Gastroesophageal sphincter (tissue), 4 donors: ENCODE measurements at regions not wholly inside any gene's neighbourhood (a gene's known extent, or its start where the extent isn't known, plus 50 kb on each side); places are given as distances from the start of the nearest gene placed in this dataset.
"Not testable (repeated sequence)": the region's sequence is repeated elsewhere in the genome, so short reads cannot be mapped to it uniquely, and the experiment has no call there.

Source experiments
- ATAC-seq: fragments of 150-250 bp; one replicate; pipeline ENCODE4 v1.9.1; 2016; ENCODE audit warnings: mild to moderate bottlenecking, moderate library complexity
- H3K27ac ChIP-seq, 4 donors: fragments of 200-600 bp; sonication (generic) in 3 of 4; 1 replicate in 3 of 4; 2 replicates in 1 of 4; pipeline ENCODE4 v1.5.1; 2016 to 2019
- H3K27me3 ChIP-seq: fragments of 200-600 bp; sonication (generic); one replicate; pipeline ENCODE4 v1.5.1; 2019
- H3K36me3 ChIP-seq, 2 donors: fragments of 200-600 bp; sonication (generic); one replicate each; pipeline ENCODE4 v1.5.1; 2019; ENCODE audit warnings: control low read depth in 1 of 2
- H3K4me1 ChIP-seq, 3 donors: fragments of 200-600 bp; sonication (generic); 1 replicate in 2 of 3; 2 replicates in 1 of 3; pipeline ENCODE4 v1.5.1; 2016 to 2019; ENCODE audit warnings: control low read depth in 2 of 3
- H3K4me3 ChIP-seq, 2 donors: fragments of 200-600 bp; sonication (generic); one replicate each; pipeline ENCODE4 v1.5.1; 2019; ENCODE audit warnings: mild to moderate bottlenecking in 1 of 2, moderate library complexity in 1 of 2
- H3K9me3 ChIP-seq, 3 donors: fragments of 200-600 bp; sonication (generic); one replicate each; pipeline ENCODE4 v1.5.1; 2017 to 2019; ENCODE audit warnings: control low read depth in 2 of 3
- CTCF ChIP-seq, 4 experiments: fragments of 200-600 bp in 2 of 4; fragments of 450-650 bp in 2 of 4; sonication (generic) in 1 of 4; IDR thresholded peaks; one replicate each; pipeline ENCODE4 v1.5.1; 2017 to 2019; ENCODE audit warnings: antibody characterized with exemption in 4 of 4, mild to moderate bottlenecking in 2 of 4, moderate library complexity in 2 of 4
- EP300 ChIP-seq: sonication (generic); formaldehyde crosslinking; IDR thresholded peaks from one replicate; pipeline ENCODE4 v1.6.1; 2017; ENCODE audit warnings: antibody characterized with exemption, mild to moderate bottlenecking
- POLR2A ChIP-seq, 2 donors: fragments of 450-650 bp; IDR thresholded peaks; one replicate each; pipeline ENCODE4 v1.6.1; 2017; ENCODE audit warnings: antibody characterized with exemption in 2 of 2, mild to moderate bottlenecking in 2 of 2, moderate library complexity in 1 of 2
- POLR2AphosphoS5 ChIP-seq: sonication (generic); formaldehyde crosslinking; IDR thresholded peaks from one replicate; pipeline ENCODE4 v1.6.1; 2017; ENCODE audit warnings: antibody characterized with exemption
- WGBS, 2 donors: methylation state at CpG; one replicate each; pipeline ENCODE4 v1.1.5; 2018; ENCODE audit warnings: low coverage in 1 of 2; 5-methylcytosine and 5-hydroxymethylcytosine counted together

- no peaks in the 10 kb centered on the region for H3K36me3 ChIP-seq
- TF ChIP-seq CTCF (IDR thresholded peaks at IDR 0.05) (no peak), EP300 (no peak), POLR2A (IDR thresholded peaks at IDR 0.05) (no peak), POLR2AphosphoS5 (no peak)
- no peaks in the 10 kb centered on the region for H3K4me1 ChIP-seq
- 14 to 21% methylated on average over 1 of the region's 1 CpG for WGBS, 2 donors
- H3K27ac ChIP-seq: no peak overlapping the region
- peaks cover 0 to 14% (median 0%) of the 10 kb centered on the region in 3 donors for H3K9me3 ChIP-seq
- H3K4me3 ChIP-seq: no peak overlapping the region
- H3K27me3 ChIP-seq: peaks cover 21% of the 10 kb centered on the region
- ATAC-seq: no peak
Measured at GRCh38 chr16:22641131-22641628, 130.5 kb downstream of the NPIPB5 start.

- no peak overlapping the region for H3K4me3 ChIP-seq
- H3K27me3 ChIP-seq: peaks cover 22% of the 10 kb centered on the region
- TF ChIP-seq POLR2A (IDR thresholded peaks at IDR 0.05) (no peak), POLR2AphosphoS5 (no peak), CTCF (IDR thresholded peaks at IDR 0.05) (no peak), EP300 (no peak)
- no peaks in the 10 kb centered on the region for H3K4me1 ChIP-seq
- no peaks in the 10 kb centered on the region for H3K36me3 ChIP-seq
- H3K9me3 ChIP-seq: peaks cover 0 to 4% (median 0%) of the 10 kb centered on the region in 3 donors
- H3K27ac ChIP-seq: no peak overlapping the region
- ATAC-seq: no peak
- WGBS, 2 donors: 58 to 63% methylated on average over 9 of the region's 9 CpGs
Measured at GRCh38 chr16:22642416-22643088, 131.9 kb downstream of the NPIPB5 start.

- H3K4me1 ChIP-seq, H3K27ac ChIP-seq, ATAC-seq, H3K36me3 ChIP-seq, H3K9me3 ChIP-seq, H3K4me3 ChIP-seq: not testable (repeated sequence)
- 81 to 85% methylated on average over 4 to 5 of the region's 5 CpGs for WGBS, 2 donors
- H3K27me3 ChIP-seq: peaks cover 29% of the 10 kb centered on the region
Measured at GRCh38 chr16:22643203-22643602, 132.5 kb downstream of the NPIPB5 start.

- Histone ChIP-seq H3K4me1 (no peaks in the 10 kb centered on the region), H3K27me3 (peaks cover 34% of the 10 kb centered on the region), H3K4me3 (no peak overlapping the region), H3K36me3 (no peaks in the 10 kb centered on the region), H3K9me3 (no peaks in the 10 kb centered on the region), H3K27ac (no peak overlapping the region)
- no peak for ATAC-seq
- TF ChIP-seq POLR2A (IDR thresholded peaks at IDR 0.05): no peak
- TF ChIP-seq EP300: no peak
- no peak for TF ChIP-seq POLR2AphosphoS5
- TF ChIP-seq CTCF (IDR thresholded peaks at IDR 0.05): no peak
- 55 to 75% methylated on average over 2 of the region's 2 CpGs for WGBS, 2 donors
Measured at GRCh38 chr16:22643886-22644285, 133.2 kb downstream of the NPIPB5 start.

GRCh38 chr16:22645868-22646267 lies 135.2 kb downstream of the NPIPB5 start:
- no peak for TF ChIP-seq EP300
- 44 to 49% methylated on average over 3 of the region's 3 CpGs for WGBS, 2 donors
- H3K27ac ChIP-seq: no peak overlapping the region
- no peaks in the 10 kb centered on the region for H3K9me3 ChIP-seq
- H3K36me3 ChIP-seq: no peaks in the 10 kb centered on the region
- peaks cover 34% of the 10 kb centered on the region for H3K27me3 ChIP-seq
- no peak for ATAC-seq
- H3K4me1 ChIP-seq: no peaks in the 10 kb centered on the region
- H3K4me3 ChIP-seq: no peak overlapping the region

DNA sequence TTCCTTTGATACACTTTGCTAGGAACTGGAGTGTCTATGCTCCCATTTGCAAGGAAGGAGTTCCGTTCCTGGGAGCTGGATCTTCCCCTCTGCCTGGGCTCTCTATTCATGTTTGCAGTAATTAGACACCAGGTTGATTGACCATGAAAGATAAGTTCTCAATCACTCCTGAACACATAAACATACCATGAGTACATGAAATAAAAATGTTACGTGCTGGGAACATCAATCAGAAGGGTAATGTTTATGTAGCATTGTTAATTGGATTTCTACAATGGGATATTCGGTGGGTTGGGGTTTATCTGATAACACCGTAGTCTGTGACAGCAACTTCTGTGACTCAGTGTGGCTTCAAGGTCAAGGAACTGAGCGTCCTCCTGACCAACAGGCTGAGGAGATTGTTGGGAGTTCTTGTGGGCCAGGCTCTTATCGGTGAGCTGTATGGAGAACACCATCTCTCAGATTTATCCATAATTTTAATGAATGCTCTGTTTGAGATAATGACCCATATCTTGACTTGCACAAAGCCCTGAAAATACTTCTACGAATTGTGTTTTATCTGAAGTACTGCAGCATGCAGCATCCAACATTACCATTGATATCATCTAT lies 136.4 kb downstream of the NPIPB5 start:
- Histone ChIP-seq H3K36me3 (no peaks in the 10 kb centered on the region), H3K27me3 (peaks cover 39% of the 10 kb centered on the region), H3K4me3 (no peak overlapping the region), H3K27ac (no peak overlapping the region), H3K9me3 (peaks cover 0 to 3% (median 0%) of the 10 kb centered on the region in 3 donors), H3K4me1 (no peaks in the 10 kb centered on the region)
- WGBS, 2 donors: 58 to 60% methylated on average over 7 of the region's 7 CpGs
- TF ChIP-seq CTCF (IDR thresholded peaks at IDR 0.05): no peak
- no peak for TF ChIP-seq POLR2AphosphoS5
- no peak for TF ChIP-seq EP300
- TF ChIP-seq POLR2A (IDR thresholded peaks at IDR 0.05): no peak
- ATAC-seq: no peak
